Ovary (tissue), 7 donors: ENCODE measurements at regions not wholly inside any gene's neighbourhood (a gene's known extent, or its start where the extent isn't known, plus 50 kb on each side); places are given as distances from the start of the nearest gene placed in this dataset.

Experiments used
- DNase-seq, 5 donors: peaks; one replicate each; pipeline ENCODE4 v3.0.0-alpha.2; 2019 to 2020
- H3K27ac ChIP-seq, 2 donors: fragments of 200-600 bp; one replicate each; pipeline versions ENCODE4 v1.5.1 to v1.8.0; 2019 to 2022
- H3K27me3 ChIP-seq: fragments of 200-600 bp; one replicate; pipeline ENCODE4 v1.8.0; 2022
- H3K36me3 ChIP-seq: fragments of 200-600 bp; sonication (generic); one replicate; pipeline ENCODE4 v1.5.1; 2019
- H3K4me1 ChIP-seq: one replicate; pipeline ENCODE4 v1.8.1; 2013; ENCODE audit warnings: mild to moderate bottlenecking, moderate library complexity; ENCODE audit not compliant: insufficient read depth
- H3K4me3 ChIP-seq: fragments of 200-600 bp; sonication (generic); one replicate; pipeline ENCODE4 v1.5.1; 2017
- H3K9me3 ChIP-seq, 2 donors: fragments of 200-600 bp in 1 of 2; sonication (generic) in 1 of 2; one replicate each; pipeline versions ENCODE4 v1.5.1 to v1.8.1; 2013 to 2019; ENCODE audit warnings: mild to moderate bottlenecking in 1 of 2, moderate library complexity in 1 of 2
- CTCF ChIP-seq, 3 donors: fragments of 450-650 bp in 2 of 3; fragments of 200-600 bp in 1 of 3; IDR thresholded peaks; one replicate each; pipeline versions ENCODE4 v1.5.1 to v1.8.0; 2016 to 2022; ENCODE audit warnings: antibody characterized with exemption in 3 of 3, mild to moderate bottlenecking in 1 of 3
- EP300 ChIP-seq: sonication (generic); formaldehyde crosslinking; IDR thresholded peaks from one replicate; pipeline ENCODE4 v1.6.1; 2017; ENCODE audit warnings: antibody characterized with exemption
- POLR2A ChIP-seq: fragments of 450-650 bp; IDR thresholded peaks from one replicate; pipeline ENCODE4 v1.6.1; 2017; ENCODE audit warnings: antibody characterized with exemption, mild to moderate bottlenecking, moderate library complexity
- WGBS, 3 donors: extraction: QIAGEN DNeasy Blood & Tissue Kit in 1 of 3; methylation state at CpG; one replicate each; pipeline versions ENCODE4 v1.1.5 to v1.1.7; 2013 to 2017; 5-methylcytosine and 5-hydroxymethylcytosine counted together
- intact Hi-C, 4 donors: fragments of 100-400 bp; cut with DNase I; formaldehyde crosslinking; loops; one replicate each; pipeline versions ENCODE4 v1.11.0 to v1.15.1; 2022 to 2023
- donor health status: DM: no; HTN: no; CAD: no; lungs with moderate emphysema.
- donor health status: DM: no; HTN: no; CAD: no.
- donor health status: Bipolar disorder and iron deficiency.
- donor health status: DM: no; HTN: no; CAD: no.
- donor health status: DM: yes; HTN: yes; CAD: no.

- no peak for DNase-seq
- Histone ChIP-seq H3K27ac (no peak overlapping the region), H3K9me3 (peaks cover 0 to 3% of the 10 kb centered on the region in 2 donors), H3K36me3 (no peaks in the 10 kb centered on the region), H3K4me3 (no peak overlapping the region), H3K27me3 (no peaks in the 10 kb centered on the region), H3K4me1 (no peaks in the 10 kb centered on the region)
- intact Hi-C loops: no loop called here
- WGBS, 3 donors: 66 to 72% (median 66%) methylated on average over 2 of the region's 2 CpGs
- TF ChIP-seq POLR2A: no peak
- TF ChIP-seq CTCF (IDR thresholded peaks at IDR 0.05): no peak
- no peak for TF ChIP-seq EP300
Observed at GRCh38 chr2:192311701-192312460, 117.1 kb upstream of the TMEFF2 start.

- TF ChIP-seq EP300: no peak
- TF ChIP-seq CTCF (IDR thresholded peaks at IDR 0.05): no peak
- no peak for TF ChIP-seq POLR2A
- 75 to 89% (median 86%) methylated on average over 3 of the region's 3 CpGs for WGBS, 3 donors
- intact Hi-C loops: no loop called here
Observed at GRCh38 chr2:192307530-192307929, 112.8 kb upstream of the TMEFF2 start.

GRCh38 chr2:192298664-192299063 is 103.9 kb upstream of the TMEFF2 start:
- no peak for TF ChIP-seq CTCF (IDR thresholded peaks at IDR 0.05)
- no peak for TF ChIP-seq POLR2A
- no peak for TF ChIP-seq EP300
- no peaks in the 10 kb centered on the region for H3K9me3 ChIP-seq
- 59 to 79% (median 62%) methylated on average over 3 of the region's 3 CpGs for WGBS, 3 donors
- no peaks in the 10 kb centered on the region for H3K27me3 ChIP-seq
- H3K36me3 ChIP-seq: no peaks in the 10 kb centered on the region
- H3K27ac ChIP-seq: no peak overlapping the region
- H3K4me1 ChIP-seq: no peaks in the 10 kb centered on the region
- no peak overlapping the region for H3K4me3 ChIP-seq
- no peak for DNase-seq
- intact Hi-C loops: no loop called here

More at GRCh38 chr2:192307530-192307929, 112.8 kb upstream of the TMEFF2 start:
- no peak for DNase-seq
- no peaks in the 10 kb centered on the region for H3K27me3 ChIP-seq
- H3K4me3 ChIP-seq: no peak overlapping the region
- H3K4me1 ChIP-seq: no peaks in the 10 kb centered on the region
- no peaks in the 10 kb centered on the region for H3K36me3 ChIP-seq
- H3K9me3 ChIP-seq: no peaks in the 10 kb centered on the region
- H3K27ac ChIP-seq: no peak overlapping the region

GRCh38 chr2:192292478-192292877 is 97.7 kb upstream of the TMEFF2 start:
- Histone ChIP-seq H3K9me3 (no peaks in the 10 kb centered on the region), H3K4me3 (no peak overlapping the region), H3K4me1 (no peaks in the 10 kb centered on the region), H3K27ac (no peak overlapping the region), H3K36me3 (no peaks in the 10 kb centered on the region), H3K27me3 (no peaks in the 10 kb centered on the region)
- no peak for TF ChIP-seq POLR2A
- TF ChIP-seq EP300: no peak
- no peak for TF ChIP-seq CTCF (IDR thresholded peaks at IDR 0.05)
- WGBS, 3 donors: 88 to 97% (median 92%) methylated on average over 2 of the region's 2 CpGs
- no peak for DNase-seq
- intact Hi-C loops: no loop called here
